ENCODE measurements at regions not wholly inside any gene's neighbourhood (a gene's known extent, or its start where the extent isn't known, plus 50 kb on each side); places are given as distances from the start of the nearest gene placed in this dataset.

- H3K9me3 ChIP-seq (ENCODE audit: control insufficient read depth, low read depth, low read length), result no peaks in the 10 kb centered on the region
Measured at GRCh38 chrX:4642114-4642513, 928.7 kb upstream of the PRKX start.

GRCh38 chrX:4638036-4638435 is 924.6 kb upstream of the PRKX start:
- Histone ChIP-seq H3K4me1 (ENCODE audit: control insufficient read depth, extremely low read depth, insufficient read depth, low read length) (no peaks in the 10 kb centered on the region), H3K4me2 (ENCODE audit: control insufficient read depth, extremely low read depth, insufficient read depth, low read depth, low read length) (no peak overlapping the region), H3K36me3 (ENCODE audit: control insufficient read depth in 2 of 2, extremely low read depth in 1 of 2, insufficient read depth in 2 of 2, low read length in 2 of 2) (no peaks in the 10 kb centered on the region), H4K20me1 (ENCODE audit: control insufficient read depth, extremely low read depth, insufficient read depth, low read length) (no peaks in the 10 kb centered on the region), H3K9me3 (ENCODE audit: control insufficient read depth, low read depth, low read length) (no peaks in the 10 kb centered on the region), H3K79me2 (ENCODE audit: control insufficient read depth, insufficient read depth, low read length) (no peaks in the 10 kb centered on the region), H3K4me3 (ENCODE audit: control insufficient read depth in 2 of 3, extremely low read depth in 1 of 3, insufficient read depth in 2 of 3, low read depth in 1 of 3, low read length in 3 of 3) (no peak overlapping the region), H3K27ac (ENCODE audit: control insufficient read depth, insufficient read depth, low read length) (no peak overlapping the region), H3K9ac (ENCODE audit: control insufficient read depth, extremely low read depth, insufficient read depth, low read length) (no peak overlapping the region), H3K9me1 (ENCODE audit: control insufficient read depth, extremely low read depth, insufficient read depth, low read length) (no peaks in the 10 kb centered on the region), H3K27me3 (ENCODE audit: control insufficient read depth, extremely low read depth, insufficient read depth, low read length) (no peaks in the 10 kb centered on the region), H2AFZ (ENCODE audit: control insufficient read depth, low read length) (no peak overlapping the region)
- FAIRE-seq (no peak), DNase-seq (ENCODE audit: low read depth, low spot score) (no peak)
- dilution Hi-C loops (cut with MboI; ENCODE audit: extremely low pct_ligation_motif_present, low sequenced_read_pairs), result no loop called here
- TF ChIP-seq EZH2 (IDR thresholded peaks at IDR 0.05; ENCODE audit: low read length) (no peak), CTCF (optimal IDR thresholded peaks at IDR 0.05 in 1 of 3, IDR thresholded peaks at IDR 0.05 in 1 of 3, conservative IDR thresholded peaks at IDR 0.05 in 1 of 3; ENCODE audit: extremely low read depth in 1 of 3, insufficient read depth in 2 of 3, low read length in 3 of 3) (no peak)

More at GRCh38 chrX:4642114-4642513, 928.7 kb upstream of the PRKX start:
- H3K4me3 ChIP-seq (ENCODE audit: control insufficient read depth in 2 of 3, extremely low read depth in 1 of 3, insufficient read depth in 2 of 3, low read depth in 1 of 3, low read length in 3 of 3), result no peak overlapping the region
- no peak overlapping the region for H3K27ac ChIP-seq (ENCODE audit: control insufficient read depth, insufficient read depth, low read length)
- TF ChIP-seq EZH2 (IDR thresholded peaks at IDR 0.05; ENCODE audit: low read length) (no peak), CTCF (optimal IDR thresholded peaks at IDR 0.05 in 1 of 3, IDR thresholded peaks at IDR 0.05 in 1 of 3, conservative IDR thresholded peaks at IDR 0.05 in 1 of 3; ENCODE audit: extremely low read depth in 1 of 3, insufficient read depth in 2 of 3, low read length in 3 of 3) (no peak)
- no peaks in the 10 kb centered on the region for H3K79me2 ChIP-seq (ENCODE audit: control insufficient read depth, insufficient read depth, low read length)
- H3K9ac ChIP-seq (ENCODE audit: control insufficient read depth, extremely low read depth, insufficient read depth, low read length), result no peak overlapping the region
- no peaks in the 10 kb centered on the region for H3K27me3 ChIP-seq (ENCODE audit: control insufficient read depth, extremely low read depth, insufficient read depth, low read length)
- no peak overlapping the region for H3K4me2 ChIP-seq (ENCODE audit: control insufficient read depth, extremely low read depth, insufficient read depth, low read depth, low read length)
- no peak for DNase-seq (ENCODE audit: low read depth, low spot score)
- FAIRE-seq, result no peak
- H3K36me3 ChIP-seq (ENCODE audit: control insufficient read depth in 2 of 2, extremely low read depth in 1 of 2, insufficient read depth in 2 of 2, low read length in 2 of 2), result no peaks in the 10 kb centered on the region
- no peak overlapping the region for H2AFZ ChIP-seq (ENCODE audit: control insufficient read depth, low read length)
- H4K20me1 ChIP-seq (ENCODE audit: control insufficient read depth, extremely low read depth, insufficient read depth, low read length), result no peaks in the 10 kb centered on the region
- dilution Hi-C loops (cut with MboI; ENCODE audit: extremely low pct_ligation_motif_present, low sequenced_read_pairs), result no loop called here
- no peaks in the 10 kb centered on the region for H3K4me1 ChIP-seq (ENCODE audit: control insufficient read depth, extremely low read depth, insufficient read depth, low read length)
- H3K9me1 ChIP-seq (ENCODE audit: control insufficient read depth, extremely low read depth, insufficient read depth, low read length), result no peaks in the 10 kb centered on the region
